HG03060 (cell line): ENCODE measurements at regions not wholly inside any gene's neighbourhood (a gene's known extent, or its start where the extent isn't known, plus 50 kb on each side); places are given as distances from the start of the nearest gene placed in this dataset.

Source experiments
- ATAC-seq: cut with Tn5 transposase; IDR thresholded peaks from one replicate; pipeline ENCODE4 v1.9.1; 2021; ENCODE audit warnings: low read depth, moderate number of reproducible peaks; ENCODE audit not compliant: unreplicated experiment

DNA sequence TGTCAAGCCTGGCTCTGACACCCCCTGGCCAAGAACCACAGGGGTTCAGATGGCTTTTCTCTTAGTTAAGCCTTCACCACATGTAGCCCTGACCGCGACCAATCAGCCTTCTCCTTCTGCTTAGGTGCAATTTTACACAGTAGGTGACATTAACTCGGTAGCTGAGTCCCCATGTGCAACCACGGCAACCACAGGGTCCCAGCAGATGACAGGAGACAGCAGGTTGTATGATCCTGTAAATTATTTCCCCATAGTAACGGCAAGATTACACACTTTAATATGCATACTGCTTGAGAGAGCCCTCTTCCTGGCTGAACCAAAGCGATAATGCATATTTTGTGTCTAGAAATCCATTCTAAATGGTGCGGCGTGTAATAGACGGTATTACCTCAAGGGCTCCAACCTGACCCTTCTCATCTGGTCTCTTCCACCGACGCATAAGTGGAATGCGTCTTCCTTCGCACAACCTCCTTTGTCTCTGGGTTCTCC is 458.7 kb upstream of the ZFHX3 start:
- no peak for ATAC-seq

DNA sequence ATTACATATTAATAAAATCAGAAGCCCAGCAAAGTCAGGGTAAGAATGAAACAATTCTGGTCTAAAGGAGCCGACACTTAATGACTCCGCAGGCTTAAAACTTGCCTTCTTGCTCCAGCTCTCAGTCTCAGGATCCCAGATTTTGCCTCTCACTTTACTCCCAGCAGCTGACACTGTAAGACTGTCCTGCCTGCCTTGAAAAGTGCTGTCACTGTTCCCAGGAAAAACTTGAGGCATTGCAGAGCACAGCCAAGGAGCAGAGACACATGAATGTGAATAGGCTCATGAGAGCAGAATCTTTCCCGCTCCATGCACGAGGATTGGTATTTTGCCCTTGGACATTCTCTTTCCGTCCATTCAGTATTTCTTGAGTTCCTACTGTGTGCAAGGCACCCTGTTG is 457.6 kb upstream of the ZFHX3 start:
- ATAC-seq = no peak

DNA sequence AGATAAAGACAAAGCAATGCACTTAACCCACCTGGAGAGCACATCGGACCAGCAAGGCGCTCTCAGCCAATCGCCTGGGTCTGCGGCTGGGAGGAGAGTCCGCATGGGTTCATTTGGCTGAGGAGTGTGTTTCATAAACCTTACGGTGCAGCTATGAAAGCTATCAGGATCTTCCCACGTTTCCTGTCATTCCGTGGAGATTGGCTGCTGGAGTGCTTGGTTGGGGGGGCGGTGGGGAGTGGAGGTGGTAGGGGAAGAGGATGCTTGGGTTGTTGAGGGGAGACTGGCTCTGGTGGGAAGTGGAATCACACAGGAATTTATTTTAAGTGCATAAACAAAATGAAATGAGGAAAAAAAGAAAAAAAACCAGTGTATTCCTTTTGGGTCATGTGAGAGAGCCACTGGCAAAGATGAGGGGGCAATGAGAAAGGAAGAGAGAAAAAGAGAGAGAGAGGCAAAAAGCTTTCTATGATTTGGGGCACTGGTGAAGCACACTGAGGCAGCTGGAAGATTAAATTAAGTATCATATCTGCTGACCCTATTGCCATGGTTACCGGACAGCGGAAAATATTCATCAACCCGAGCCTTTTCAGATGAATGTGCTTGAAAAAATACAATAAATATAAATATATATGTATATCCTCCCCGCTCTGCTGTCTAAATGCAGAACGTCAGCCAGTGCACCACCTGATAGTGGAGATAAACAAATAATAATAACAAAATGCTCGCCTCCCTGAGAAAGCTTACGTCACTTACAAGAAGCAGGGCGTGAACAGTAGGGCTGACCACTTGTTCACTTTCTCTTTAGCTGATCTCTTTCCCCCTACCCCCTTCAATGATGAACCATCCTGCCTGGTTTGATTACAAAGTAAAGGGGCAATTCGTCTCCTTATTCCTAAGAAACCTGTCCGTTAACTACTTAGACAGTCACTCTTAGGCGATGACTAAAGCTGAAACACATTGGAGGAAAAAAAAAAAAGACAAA is 457.0 kb upstream of the ZFHX3 start:
- no peak for ATAC-seq

DNA sequence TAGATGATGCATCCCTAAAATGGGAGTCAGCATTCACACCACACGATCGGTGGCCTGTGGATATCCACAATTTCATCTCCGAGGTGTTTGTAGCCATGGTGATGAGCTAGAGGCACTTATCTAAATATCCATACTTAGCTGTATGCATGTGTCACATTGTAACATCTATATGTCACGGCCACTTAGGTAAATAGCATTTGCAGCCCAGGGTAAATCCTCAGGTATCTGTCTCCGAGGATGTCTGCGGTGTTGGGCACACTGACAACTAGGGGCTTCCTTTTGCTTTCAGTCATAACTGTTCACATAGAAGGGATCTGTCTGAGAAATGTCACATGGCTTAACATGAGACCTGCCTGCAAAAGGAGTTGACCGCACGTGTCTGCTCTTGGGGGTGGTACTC is 455.2 kb upstream of the ZFHX3 start:
- no peak for ATAC-seq

DNA sequence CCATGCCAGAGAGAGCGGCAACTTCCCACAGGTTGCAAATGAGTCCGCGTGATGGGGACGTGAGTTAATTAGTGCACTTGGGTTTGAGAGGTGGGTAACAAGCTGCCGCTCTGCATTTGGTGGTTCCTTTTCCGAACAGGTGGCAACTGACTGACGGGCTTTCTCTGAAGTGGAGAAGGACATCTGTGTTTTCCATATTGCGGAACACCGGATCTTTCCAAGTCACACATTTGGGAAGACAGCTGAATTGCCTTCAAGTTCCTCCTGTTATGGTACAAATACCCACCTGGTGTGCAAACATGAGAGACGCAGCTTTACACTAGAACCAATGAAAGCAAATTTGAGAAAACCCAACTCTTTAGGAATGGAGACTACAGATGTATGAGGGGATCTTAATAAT is 451.3 kb upstream of the ZFHX3 start:
- no peak for ATAC-seq

DNA sequence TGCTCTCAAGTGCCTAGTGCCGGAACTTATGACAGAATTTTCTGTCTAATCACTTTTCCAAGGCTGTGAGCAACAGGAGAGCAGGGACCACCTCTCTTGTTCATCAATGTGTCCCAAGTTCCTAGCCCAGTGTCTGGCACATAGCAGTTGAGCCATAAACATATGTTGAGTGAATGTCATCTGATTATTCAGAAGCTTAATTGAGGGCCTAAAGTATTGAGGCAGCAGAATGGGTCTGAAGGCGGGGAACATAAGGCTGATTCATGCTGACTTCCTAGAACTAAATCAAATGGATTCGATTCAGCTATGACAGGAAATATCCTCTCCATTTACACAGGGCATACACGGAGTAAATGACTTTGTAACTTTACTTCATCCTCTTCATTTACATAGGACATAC is 438.0 kb upstream of the ZFHX3 start:
- ATAC-seq = no peak

DNA sequence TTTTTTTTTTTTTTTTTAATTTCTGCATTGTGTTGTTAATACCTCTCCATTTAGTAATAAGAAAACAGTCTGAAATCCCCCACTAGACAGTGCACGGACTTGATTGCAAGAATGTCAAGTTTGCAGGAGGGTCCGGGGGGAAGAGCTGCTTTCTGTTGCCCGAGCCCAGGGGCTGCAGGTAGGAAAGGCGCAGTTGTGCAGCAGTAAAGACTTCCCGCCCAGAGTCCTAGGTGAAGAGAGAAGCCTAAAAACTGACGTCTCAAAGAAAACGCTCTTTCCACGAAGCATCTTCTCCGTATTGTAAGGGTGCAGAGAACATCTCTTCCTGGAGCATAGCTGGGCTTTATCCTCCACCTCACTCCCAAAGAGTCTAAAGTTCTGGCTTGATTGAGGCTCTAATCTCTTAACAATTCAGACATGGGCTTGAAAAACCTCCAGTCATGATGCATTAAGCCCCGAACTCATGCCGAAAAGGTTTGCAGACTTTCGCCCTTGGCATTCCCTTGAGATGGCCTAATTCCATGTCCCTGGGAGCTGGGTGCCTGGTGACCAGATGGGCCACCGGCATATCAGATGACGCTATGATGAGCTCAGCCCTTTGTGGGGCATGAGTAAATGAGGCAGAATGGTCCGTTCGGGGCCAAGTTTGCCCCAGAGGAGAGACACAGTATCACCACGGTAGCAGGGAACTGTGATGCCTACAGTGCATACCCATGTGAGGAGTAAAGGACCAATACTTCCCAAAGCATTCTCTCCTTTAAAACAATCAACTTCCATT is 436.2 kb upstream of the ZFHX3 start:
- no peak for ATAC-seq

DNA sequence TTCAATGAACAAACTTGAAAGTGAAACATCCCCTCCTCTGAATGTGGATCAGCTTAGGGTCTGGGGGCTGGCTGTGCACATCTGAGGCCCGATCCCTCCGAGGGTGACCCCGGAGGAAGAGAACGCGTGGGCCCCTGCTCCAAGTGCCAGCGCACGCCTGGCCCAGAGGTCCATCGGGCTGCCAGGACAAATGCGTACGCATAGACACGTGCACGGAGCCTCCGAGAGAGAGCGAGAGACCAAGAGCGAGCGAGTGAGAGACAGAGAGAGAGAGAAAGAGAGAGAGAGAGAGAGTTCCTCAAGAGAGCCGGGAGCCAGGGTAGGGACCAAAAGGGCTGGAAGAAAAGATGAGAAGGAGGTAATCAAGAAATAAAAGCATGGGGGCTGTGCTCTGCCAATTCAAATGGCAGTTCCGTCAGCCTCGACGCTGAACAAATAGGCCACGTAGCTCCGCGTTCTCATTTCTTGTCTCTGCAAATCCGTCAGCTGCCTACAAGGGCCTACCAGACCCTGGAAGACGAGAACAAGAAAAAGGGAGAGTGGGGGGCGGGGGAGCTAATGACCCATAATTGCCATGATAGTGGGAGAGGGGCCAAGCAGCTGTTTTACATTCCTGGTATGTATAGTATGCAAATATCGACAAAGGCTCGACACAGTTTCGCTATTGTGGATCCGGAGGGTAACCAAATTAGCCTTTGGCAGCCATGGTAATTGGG is 435.3 kb upstream of the ZFHX3 start:
- ATAC-seq = no peak

DNA sequence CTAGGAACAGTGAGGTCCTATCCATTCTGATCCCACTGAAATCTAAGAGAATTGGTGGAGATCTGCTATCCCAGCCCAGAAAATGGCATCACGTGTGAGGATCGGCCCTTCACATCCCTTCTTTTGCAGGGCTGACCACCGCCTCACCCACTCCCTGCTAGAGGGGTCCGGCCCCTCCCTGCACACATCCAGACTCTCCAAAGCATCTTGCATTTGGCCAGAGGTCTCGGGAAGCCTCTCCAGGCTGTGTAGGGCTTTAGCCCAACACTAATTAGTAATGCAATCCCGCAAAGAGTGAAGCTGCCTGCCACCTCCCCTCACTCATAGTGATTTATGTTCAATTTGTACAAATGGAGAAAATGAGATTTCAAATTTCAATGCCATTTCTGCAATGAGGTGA is 434.4 kb upstream of the ZFHX3 start:
- no peak for ATAC-seq

DNA sequence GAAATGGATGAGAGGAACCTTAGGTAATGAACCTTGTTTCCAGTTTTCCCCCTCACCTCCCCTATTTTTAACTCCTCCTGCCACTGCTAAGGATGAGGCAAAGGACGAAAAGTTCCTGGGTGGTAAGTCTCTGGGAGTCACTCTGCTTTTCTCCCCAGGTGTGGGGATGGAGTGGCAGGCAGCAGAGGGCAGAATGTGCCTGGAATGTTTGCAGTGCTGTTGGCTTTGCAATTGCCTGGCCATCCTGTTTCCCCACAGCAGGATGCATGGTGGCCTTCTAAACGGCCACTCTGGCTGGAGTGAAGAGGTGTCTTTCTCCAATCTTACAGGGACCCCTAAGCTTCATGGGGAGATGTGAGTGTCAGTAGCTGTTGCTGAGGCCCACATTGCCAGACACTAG is 432.5 kb upstream of the ZFHX3 start:
- no peak for ATAC-seq

DNA sequence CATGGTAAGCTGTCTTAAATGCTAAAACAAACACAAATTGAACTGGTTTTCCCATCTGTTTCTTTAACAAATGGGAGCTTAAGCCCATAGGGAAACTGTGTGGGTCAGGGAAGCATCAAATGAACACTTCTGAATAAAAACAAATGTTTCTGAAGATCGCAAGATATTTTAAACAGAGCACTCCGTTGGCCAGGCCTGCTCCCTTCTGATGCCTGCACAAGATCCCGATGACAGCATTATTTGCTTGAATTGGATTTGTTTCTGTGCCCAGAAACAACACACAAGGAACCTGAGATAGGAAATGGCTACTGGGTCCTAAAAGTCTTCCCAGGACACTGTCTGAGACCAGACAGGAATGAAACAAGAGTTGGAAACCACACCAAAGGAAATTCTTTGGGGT is 425.8 kb upstream of the ZFHX3 start:
- no peak for ATAC-seq

DNA sequence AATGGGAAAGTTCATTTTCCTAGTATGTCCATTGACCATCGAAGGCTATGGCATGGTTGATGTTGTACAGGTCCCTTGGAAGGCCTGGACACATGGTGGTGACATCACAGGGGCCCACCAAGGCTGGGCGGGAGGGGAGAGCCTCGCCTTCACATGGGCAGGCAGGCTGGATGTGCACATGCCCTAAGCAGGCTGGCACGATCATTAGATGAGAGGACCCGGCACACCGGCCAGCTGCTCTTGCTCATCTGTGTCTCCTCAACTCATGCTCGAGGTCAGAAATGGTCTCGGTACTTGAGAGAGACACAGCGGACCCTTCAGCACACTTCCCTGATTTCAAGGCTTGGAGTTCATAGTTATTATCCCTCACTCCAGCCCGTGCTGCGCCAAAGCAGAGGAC is 416.9 kb upstream of the ZFHX3 start:
- no peak for ATAC-seq

DNA sequence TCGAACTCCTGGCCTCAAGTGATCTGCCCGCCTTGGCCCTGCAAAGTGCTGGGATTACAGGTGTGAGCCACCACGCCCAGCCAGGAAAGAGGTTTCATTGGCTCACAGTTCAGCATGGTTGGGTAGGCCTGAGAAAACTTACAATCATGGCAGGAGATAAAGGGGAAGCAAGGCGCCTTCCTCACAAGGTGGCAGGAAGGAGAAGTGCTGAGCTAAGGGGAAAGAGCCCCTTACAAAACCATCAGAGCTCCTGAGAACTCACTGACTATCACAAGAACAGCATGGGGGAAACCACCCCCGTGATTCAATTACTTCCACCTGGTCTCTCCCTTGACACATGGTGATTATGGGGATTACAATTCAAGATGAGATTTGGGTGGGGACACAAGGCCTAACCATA is 411.7 kb upstream of the ZFHX3 start:
- no peak for ATAC-seq

DNA sequence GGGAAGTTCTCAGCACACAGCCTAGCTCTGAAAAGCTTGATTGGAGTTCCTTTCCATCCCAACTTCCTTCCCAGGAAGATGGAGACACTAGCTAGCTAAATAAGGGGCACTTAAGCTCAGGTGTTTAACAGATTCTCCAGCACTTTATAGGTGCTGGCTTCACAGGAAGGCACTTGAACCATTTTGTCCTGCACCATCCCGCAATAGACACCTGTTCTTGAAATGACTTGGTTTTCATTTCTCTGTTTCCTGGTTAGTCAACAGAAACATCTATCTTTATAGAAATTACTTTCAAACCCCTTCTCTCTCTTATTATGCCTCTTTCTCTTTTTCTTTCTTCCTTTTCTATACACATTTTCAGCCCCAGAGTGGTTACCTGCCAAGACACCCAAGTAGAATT is 409.9 kb upstream of the ZFHX3 start:
- no peak for ATAC-seq

DNA sequence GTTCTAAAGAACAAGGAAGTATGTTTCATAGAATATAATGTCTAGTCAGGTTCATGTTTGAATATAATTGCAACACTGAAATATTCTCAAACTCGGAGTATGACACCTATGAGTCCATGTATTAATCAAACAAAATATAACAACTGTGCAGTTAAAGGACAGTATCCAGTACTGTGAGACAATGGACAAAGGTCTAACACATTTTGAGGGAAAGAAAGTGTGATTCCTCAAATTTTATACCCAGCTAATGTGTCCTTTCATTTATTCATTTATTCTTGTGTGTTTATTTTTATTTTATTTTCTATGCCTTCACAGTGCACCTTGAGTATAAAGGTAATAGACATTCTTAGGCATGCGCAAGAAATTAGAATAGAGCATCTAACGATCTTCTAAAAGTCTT is 401.0 kb upstream of the ZFHX3 start:
- no peak for ATAC-seq

DNA sequence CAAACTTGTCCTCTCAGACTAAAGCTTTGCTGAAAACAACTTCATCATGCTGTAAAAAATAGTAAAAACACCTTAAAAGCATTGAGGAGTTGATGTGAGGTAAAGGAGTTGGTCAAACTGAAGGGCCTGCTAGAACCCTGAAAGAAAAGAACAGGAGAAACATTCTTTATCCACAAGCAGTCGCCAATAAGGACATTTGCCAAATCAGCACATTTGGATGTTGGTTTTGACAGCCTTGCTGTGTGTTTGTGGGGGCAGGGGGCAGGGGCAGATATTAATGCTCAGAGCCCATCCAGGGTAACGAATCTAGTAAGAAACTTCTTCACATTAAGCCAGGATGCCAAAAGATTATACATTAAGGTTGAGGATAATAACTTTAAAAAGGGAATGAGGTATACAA is 399.9 kb upstream of the ZFHX3 start:
- ATAC-seq = no peak

DNA sequence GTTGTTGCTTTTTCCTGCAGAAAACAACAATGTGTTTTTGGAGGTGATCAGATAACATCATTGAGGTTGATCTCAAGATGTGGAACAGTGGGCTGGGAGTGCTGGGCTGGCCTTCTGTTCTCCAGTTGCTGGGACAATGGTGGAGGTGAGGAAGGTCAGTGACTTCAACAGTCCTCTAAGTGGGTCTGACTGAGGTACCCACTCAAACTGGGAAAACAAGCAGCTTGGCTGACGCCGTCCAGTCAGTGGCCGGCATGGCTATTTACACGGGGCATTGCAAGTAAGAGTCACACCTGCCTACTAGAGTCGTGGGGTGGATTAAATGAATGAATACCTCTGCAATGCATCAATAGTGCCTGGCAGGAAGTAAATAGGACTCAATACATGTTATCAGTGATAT is 386.7 kb upstream of the ZFHX3 start:
- ATAC-seq = no peak

DNA sequence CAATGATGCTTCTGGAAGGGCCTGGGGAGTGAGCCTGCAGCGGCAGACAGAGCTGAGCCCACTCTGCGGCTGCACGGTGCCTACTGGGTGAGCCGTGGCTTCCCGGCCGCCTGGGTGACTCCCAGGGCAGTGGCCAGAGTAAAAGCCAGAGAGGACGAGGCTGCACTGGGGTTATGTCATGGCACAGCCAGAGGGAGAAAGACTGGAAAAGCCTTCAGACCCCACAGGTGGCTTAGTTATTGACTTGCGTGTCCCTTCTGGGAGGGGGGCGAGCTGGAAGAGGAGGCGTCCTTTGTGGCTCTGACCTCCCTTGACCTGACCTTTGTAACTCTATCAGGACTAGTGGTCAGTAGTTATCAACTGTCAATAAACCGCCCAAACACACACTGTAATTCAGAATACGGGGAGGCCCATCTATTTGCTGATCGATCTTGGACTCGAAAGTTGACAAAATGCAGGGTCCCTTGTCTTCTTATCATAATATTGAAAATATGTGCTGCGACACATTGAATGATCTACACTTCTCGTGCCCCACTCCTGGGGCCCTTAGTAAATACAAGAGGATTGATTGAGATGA is 385.9 kb upstream of the ZFHX3 start:
- no peak for ATAC-seq

DNA sequence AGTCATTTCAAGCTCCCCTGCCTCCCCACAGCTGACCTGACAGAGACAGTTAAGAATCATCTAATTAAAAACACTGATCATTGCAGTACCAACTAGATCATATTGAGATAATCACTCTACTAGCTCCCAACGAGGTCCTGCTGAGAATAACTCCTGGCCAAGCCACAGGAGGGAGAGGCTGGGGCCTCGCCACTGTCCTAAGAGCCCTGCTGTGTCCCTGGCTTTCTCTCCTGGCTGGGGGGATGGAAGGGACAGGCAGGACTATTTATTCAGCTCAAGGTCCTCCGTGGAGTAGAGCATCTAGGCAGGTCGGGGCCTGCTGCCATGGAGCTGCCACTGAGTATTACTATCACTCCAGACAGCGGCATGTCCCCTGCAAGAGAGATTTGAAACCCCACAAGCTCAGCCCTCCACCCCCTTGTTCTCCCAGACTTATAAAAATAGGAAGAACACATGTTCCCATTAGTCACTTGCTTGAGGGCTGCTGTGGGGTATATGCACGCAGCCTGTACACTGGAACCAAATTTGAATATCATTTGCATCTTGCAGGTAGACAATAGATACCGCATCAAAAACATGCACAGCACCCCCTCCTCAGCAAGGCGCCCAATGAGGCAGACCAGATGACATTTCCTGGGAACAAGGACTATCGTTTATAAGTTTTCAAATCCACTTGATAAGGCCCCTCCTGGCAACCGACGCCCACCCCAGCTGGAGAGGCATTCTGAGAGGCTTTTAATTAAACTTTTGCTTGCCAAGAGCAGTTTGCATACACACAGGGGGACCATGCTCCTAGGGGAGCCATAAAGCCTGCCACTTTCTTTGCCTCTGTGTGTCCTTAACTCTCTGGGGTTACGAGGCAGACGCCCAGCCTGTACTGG is 385.2 kb upstream of the ZFHX3 start:
- no peak for ATAC-seq

DNA sequence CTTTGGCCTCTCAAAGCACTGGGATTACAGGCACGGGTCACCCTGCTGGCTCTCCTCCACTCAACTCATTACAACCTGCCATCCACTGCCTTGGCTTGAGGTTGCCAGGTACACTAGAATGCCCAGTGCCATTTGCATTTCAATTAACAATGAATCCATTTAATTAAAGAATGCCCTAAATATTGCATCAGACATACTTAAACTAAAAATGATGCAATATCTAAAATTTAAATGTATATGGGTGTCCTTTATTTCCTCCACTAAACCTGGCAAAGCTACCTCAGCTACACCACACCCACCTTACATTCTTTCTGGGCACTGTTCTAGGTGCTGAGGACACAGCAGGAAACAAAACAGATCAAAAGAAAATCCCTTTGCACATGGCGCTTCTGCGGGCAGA is 382.2 kb upstream of the ZFHX3 start:
- ATAC-seq = no peak
